ENCODE measurements at regions not wholly inside any gene's neighbourhood (a gene's known extent, or its start where the extent isn't known, plus 50 kb on each side); places are given as distances from the start of the nearest gene placed in this dataset.

DNA sequence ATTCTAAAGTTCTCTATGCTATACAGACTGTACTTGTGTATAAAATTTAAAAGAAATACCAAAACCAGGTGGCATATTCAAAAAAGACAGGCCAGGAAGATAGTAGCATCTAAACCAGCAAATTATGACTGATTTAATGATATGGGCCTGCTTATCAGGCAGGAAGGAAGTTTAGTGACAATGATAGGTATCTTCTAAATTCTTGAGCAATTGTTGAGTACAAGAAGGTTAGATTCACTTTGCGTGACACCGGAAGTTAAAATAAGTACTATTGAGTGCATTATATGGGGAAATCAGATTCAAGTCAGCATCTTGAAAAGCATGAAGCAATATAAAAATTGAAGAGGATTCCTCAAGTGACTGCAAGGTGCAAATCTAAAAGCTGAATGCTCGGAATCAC is 186.8 kb upstream of the RGS18 start:
- no peak overlapping the region for H3K27ac ChIP-seq (ENCODE audit: control insufficient read depth, insufficient read depth)
- no peaks in the 10 kb centered on the region for H3K9me3 ChIP-seq (replicated peaks; ENCODE audit: control insufficient read depth, insufficient read depth, low read length)
- SMC1A ChIA-PET (ENCODE audit: uncharacterized antibody, unreplicated experiment), result no interaction called here
- FAIRE-seq (no peak), DNase-seq (ENCODE audit: low read depth, low spot score) (no peak), ATAC-seq (no peak)
- RAD21 ChIA-PET (ENCODE audit: unreplicated experiment), result no interaction called here
- CTCF ChIA-PET, result no interaction called here
- H2AFZ ChIP-seq (ENCODE audit: control insufficient read depth, low read depth, low read length), result no peak overlapping the region
- H3K9ac ChIP-seq (ENCODE audit: control insufficient read depth, insufficient read depth, low read length), result no peak overlapping the region
- no peaks in the 10 kb centered on the region for H3K27me3 ChIP-seq (replicated peaks in 1 of 2; ENCODE audit: control insufficient read depth in 2 of 2, insufficient read depth in 2 of 2, low read length in 1 of 2)
- intact Hi-C loops (cut with micrococcal nuclease; ENCODE audit: unreplicated experiment) (no loop called here), in situ Hi-C loops (cut with MboI) (no loop called here)
- BruUV-seq (replicated peaks), result no TSS peak
- 63% methylated on average over 3 of the region's 3 CpGs for WGBS (ENCODE audit: insufficient coverage, insufficient replicate concordance, low lambda C conversion rate, missing lambda C conversion rate)
- POLR2A ChIA-PET, result no interaction called here
- H3K36me3 ChIP-seq (ENCODE audit: control insufficient read depth in 2 of 2, insufficient read depth in 2 of 2, low read length in 1 of 2), result no peaks in the 10 kb centered on the region
- no peak overlapping the region for H3K4me2 ChIP-seq (ENCODE audit: control insufficient read depth, insufficient read depth)
- no peaks in the 10 kb centered on the region for H3K79me2 ChIP-seq (ENCODE audit: control insufficient read depth, insufficient read depth, low read length)
- H4K20me1 ChIP-seq (ENCODE audit: control insufficient read depth, insufficient read depth), result no peaks in the 10 kb centered on the region
- no peaks in the 10 kb centered on the region for H3K4me1 ChIP-seq (ENCODE audit: control insufficient read depth, insufficient read depth, low read length)
- no peak overlapping the region for H3K4me3 ChIP-seq
- TF ChIP-seq EZH2 (IDR thresholded peaks at IDR 0.05; ENCODE audit: borderline replicate concordance, control insufficient read depth, low read depth, low read length) (no peak), EP300 (IDR thresholded peaks at IDR 0.05; ENCODE audit: borderline replicate concordance in 1 of 2, control insufficient read depth in 1 of 2, low read depth in 2 of 2, low read length in 2 of 2) (no peak), CEBPB (IDR thresholded peaks at IDR 0.05; ENCODE audit: borderline replicate concordance in 1 of 2, low read depth in 2 of 2, low read length in 2 of 2) (no peak), KAT2A (conservative IDR thresholded peaks at IDR 0.05; ENCODE audit: control insufficient read depth, low read depth, low read length) (no peak), SIX5 (IDR thresholded peaks at IDR 0.05; ENCODE audit: low read depth, low read length, severe bottlenecking) (no peak), MYB (IDR thresholded peaks at IDR 0.05; ENCODE audit: borderline replicate concordance, low read depth, low read length) (no peak), TCF7 (IDR thresholded peaks at IDR 0.05; ENCODE audit: borderline replicate concordance) (no peak), ZNF384 (IDR thresholded peaks at IDR 0.05; ENCODE audit: borderline replicate concordance, low read depth, low read length) (no peak), SP1 (IDR thresholded peaks at IDR 0.05; ENCODE audit: low read depth, low read length) (no peak), EED (IDR thresholded peaks at IDR 0.05; ENCODE audit: low read depth) (no peak), POLR2AphosphoS5 (IDR thresholded peaks at IDR 0.05; ENCODE audit: low read length) (no peak), CBX3 (IDR thresholded peaks at IDR 0.05; ENCODE audit: borderline replicate concordance, low read depth) (no peak), RUNX3 (IDR thresholded peaks at IDR 0.05; ENCODE audit: low read length) (no peak), SMAD5 (IDR thresholded peaks at IDR 0.05; ENCODE audit: low read depth) (no peak), CBFB (IDR thresholded peaks at IDR 0.05; ENCODE audit: low read depth) (no peak), ATF2 (IDR thresholded peaks at IDR 0.05; ENCODE audit: low read length) (no peak)
- TF ChIP-seq, protein P1, sequence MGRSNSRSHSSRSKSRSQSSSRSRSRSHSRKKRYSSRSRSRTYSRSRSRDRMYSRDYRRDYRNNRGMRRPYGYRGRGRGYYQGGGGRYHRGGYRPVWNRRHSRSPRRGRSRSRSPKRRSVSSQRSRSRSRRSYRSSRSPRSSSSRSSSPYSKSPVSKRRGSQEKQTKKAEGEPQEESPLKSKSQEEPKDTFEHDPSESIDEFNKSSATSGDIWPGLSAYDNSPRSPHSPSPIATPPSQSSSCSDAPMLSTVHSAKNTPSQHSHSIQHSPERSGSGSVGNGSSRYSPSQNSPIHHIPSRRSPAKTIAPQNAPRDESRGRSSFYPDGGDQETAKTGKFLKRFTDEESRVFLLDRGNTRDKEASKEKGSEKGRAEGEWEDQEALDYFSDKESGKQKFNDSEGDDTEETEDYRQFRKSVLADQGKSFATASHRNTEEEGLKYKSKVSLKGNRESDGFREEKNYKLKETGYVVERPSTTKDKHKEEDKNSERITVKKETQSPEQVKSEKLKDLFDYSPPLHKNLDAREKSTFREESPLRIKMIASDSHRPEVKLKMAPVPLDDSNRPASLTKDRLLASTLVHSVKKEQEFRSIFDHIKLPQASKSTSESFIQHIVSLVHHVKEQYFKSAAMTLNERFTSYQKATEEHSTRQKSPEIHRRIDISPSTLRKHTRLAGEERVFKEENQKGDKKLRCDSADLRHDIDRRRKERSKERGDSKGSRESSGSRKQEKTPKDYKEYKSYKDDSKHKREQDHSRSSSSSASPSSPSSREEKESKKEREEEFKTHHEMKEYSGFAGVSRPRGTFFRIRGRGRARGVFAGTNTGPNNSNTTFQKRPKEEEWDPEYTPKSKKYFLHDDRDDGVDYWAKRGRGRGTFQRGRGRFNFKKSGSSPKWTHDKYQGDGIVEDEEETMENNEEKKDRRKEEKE (IDR thresholded peaks at IDR 0.05), result no peak

Data from GM12878 (cell line).